ENCODE measurements at regions not wholly inside any gene's neighbourhood (a gene's known extent, or its start where the extent isn't known, plus 50 kb on each side); places are given as distances from the start of the nearest gene placed in this dataset.

- DNase-seq (ENCODE audit: low spot score in 2 of 2, unreplicated experiment in 2 of 2): no peak
- H3K4me1 Mint-ChIP-seq: no peaks in the 10 kb centered on the region
- no peaks in the 10 kb centered on the region for H3K36me3 Mint-ChIP-seq
- no peak overlapping the region for H3K4me3 Mint-ChIP-seq
- TF ChIP-seq, protein P1, sequence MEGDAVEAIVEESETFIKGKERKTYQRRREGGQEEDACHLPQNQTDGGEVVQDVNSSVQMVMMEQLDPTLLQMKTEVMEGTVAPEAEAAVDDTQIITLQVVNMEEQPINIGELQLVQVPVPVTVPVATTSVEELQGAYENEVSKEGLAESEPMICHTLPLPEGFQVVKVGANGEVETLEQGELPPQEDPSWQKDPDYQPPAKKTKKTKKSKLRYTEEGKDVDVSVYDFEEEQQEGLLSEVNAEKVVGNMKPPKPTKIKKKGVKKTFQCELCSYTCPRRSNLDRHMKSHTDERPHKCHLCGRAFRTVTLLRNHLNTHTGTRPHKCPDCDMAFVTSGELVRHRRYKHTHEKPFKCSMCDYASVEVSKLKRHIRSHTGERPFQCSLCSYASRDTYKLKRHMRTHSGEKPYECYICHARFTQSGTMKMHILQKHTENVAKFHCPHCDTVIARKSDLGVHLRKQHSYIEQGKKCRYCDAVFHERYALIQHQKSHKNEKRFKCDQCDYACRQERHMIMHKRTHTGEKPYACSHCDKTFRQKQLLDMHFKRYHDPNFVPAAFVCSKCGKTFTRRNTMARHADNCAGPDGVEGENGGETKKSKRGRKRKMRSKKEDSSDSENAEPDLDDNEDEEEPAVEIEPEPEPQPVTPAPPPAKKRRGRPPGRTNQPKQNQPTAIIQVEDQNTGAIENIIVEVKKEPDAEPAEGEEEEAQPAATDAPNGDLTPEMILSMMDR (IDR thresholded peaks at IDR 0.05; ENCODE audit: unreplicated experiment): no peak
- peaks cover 32% of the 10 kb centered on the region for H3K9me3 Mint-ChIP-seq
- no peak overlapping the region for H3K27ac Mint-ChIP-seq
- H3K27me3 Mint-ChIP-seq (ENCODE audit: low read depth): peaks cover 7% of the 10 kb centered on the region
These were observed 116.9 kb upstream of the GYPC start for GRCh38 chr2:126539101-126539500.

DNA sequence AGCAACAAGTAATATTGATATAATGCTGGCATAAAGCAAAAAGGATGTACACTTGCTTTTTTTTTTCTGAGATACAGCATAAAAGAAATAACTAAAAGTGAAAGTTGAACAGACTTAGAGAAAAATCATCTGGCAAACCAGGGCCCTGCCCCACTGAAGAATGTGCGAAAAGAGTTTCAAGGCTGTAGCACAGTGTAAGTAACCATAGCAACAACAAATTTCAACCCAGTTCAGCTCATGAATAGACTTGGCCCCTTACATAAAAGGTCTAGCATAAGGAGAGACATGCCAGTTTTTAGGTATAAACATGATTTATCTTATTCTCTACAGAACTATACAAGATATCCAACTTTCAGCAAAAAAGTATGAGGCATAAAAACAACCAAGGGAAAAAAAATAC is 113.7 kb upstream of the GYPC start:
- Mint-ChIP-seq H3K27me3 (ENCODE audit: low read depth) (no peaks in the 10 kb centered on the region), H3K4me3 (no peak overlapping the region), H3K27ac (no peak overlapping the region), H3K9me3 (peaks cover 32% of the 10 kb centered on the region), H3K4me1 (no peaks in the 10 kb centered on the region), H3K36me3 (no peaks in the 10 kb centered on the region)
- TF ChIP-seq, protein P1 (IDR thresholded peaks at IDR 0.05; ENCODE audit: unreplicated experiment): no peak
- no peak for DNase-seq (ENCODE audit: low spot score in 2 of 2, unreplicated experiment in 2 of 2)

- no peaks in the 10 kb centered on the region for H3K36me3 Mint-ChIP-seq
- no peaks in the 10 kb centered on the region for H3K27me3 Mint-ChIP-seq (ENCODE audit: low read depth)
- peaks cover 32% of the 10 kb centered on the region for H3K9me3 Mint-ChIP-seq
- no peak overlapping the region for H3K4me3 Mint-ChIP-seq
- H3K27ac Mint-ChIP-seq: no peak overlapping the region
- H3K4me1 Mint-ChIP-seq: no peaks in the 10 kb centered on the region
- TF ChIP-seq, protein P1 (IDR thresholded peaks at IDR 0.05; ENCODE audit: unreplicated experiment): no peak
- no peak for DNase-seq (ENCODE audit: low spot score in 2 of 2, unreplicated experiment in 2 of 2)
These were observed 112.9 kb upstream of the GYPC start for GRCh38 chr2:126543081-126543480.

- H3K27ac Mint-ChIP-seq: no peak overlapping the region
- peaks cover 32% of the 10 kb centered on the region for H3K9me3 Mint-ChIP-seq
- no peak for DNase-seq (ENCODE audit: low spot score in 2 of 2, unreplicated experiment in 2 of 2)
- no peaks in the 10 kb centered on the region for H3K4me1 Mint-ChIP-seq
- H3K36me3 Mint-ChIP-seq: no peaks in the 10 kb centered on the region
- H3K27me3 Mint-ChIP-seq (ENCODE audit: low read depth): no peaks in the 10 kb centered on the region
- no peak overlapping the region for H3K4me3 Mint-ChIP-seq
- TF ChIP-seq, protein P1 (IDR thresholded peaks at IDR 0.05; ENCODE audit: unreplicated experiment): no peak
These were observed 97.9 kb upstream of the GYPC start for GRCh38 chr2:126558029-126558428.

DNA sequence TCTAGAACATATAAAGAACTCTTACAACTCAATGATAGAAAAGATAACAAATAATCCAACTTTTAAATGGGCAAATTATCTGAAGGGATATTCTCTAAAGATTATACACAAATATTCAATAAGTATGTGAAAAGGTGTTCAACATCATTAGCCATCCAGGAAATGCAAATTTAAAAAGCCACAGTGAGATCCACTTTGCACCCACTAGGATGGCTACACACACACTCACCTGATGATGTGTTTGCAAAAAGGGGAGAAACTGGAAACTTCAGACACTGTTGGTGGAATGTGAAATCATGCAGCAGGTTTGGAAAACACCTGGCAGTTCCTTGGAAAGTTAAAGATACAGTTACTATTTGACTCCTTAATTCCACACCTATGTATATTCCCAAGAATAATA is 87.2 kb upstream of the GYPC start:
- no peaks in the 10 kb centered on the region for H3K4me1 Mint-ChIP-seq
- H3K4me3 Mint-ChIP-seq: no peak overlapping the region
- DNase-seq (ENCODE audit: low spot score in 2 of 2, unreplicated experiment in 2 of 2): no peak
- H3K27me3 Mint-ChIP-seq (ENCODE audit: low read depth): peaks cover 2% of the 10 kb centered on the region
- TF ChIP-seq, protein P1 (IDR thresholded peaks at IDR 0.05; ENCODE audit: unreplicated experiment): no peak
- no peaks in the 10 kb centered on the region for H3K36me3 Mint-ChIP-seq
- no peak overlapping the region for H3K27ac Mint-ChIP-seq
- peaks cover 10% of the 10 kb centered on the region for H3K9me3 Mint-ChIP-seq

DNA sequence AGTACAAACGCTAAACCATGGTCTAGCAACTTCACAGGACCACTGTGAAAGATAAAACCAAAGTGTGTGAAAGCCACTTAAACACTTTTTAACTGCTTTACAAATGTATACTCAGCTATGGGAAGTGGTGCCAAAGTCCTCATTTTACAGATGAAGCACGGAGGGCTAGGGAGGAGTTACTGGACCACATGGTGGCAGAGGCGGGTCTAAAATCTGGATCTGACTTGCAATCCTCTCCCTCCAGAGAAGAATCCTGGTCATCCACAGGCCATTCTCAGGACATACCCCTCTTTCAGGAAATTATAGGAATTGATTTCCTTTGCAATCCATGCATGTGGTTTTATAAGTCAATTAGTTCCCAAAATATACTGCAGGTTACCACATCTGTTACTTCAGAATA is 84.6 kb upstream of the GYPC start:
- H3K27me3 Mint-ChIP-seq (ENCODE audit: low read depth): peaks cover 8% of the 10 kb centered on the region
- TF ChIP-seq, protein P1 (IDR thresholded peaks at IDR 0.05; ENCODE audit: unreplicated experiment): no peak
- H3K4me3 Mint-ChIP-seq: no peak overlapping the region
- no peak overlapping the region for H3K27ac Mint-ChIP-seq
- DNase-seq (ENCODE audit: low spot score in 2 of 2, unreplicated experiment in 2 of 2): no peak
- H3K36me3 Mint-ChIP-seq: no peaks in the 10 kb centered on the region
- no peaks in the 10 kb centered on the region for H3K9me3 Mint-ChIP-seq
- H3K4me1 Mint-ChIP-seq: no peaks in the 10 kb centered on the region
